ENCODE measurements at regions not wholly inside any gene's neighbourhood (a gene's known extent, or its start where the extent isn't known, plus 50 kb on each side); places are given as distances from the start of the nearest gene placed in this dataset.

- Histone ChIP-seq H3K4me3 (no peak overlapping the region), H3K27ac (no peak overlapping the region), H3K9ac (ENCODE audit: insufficient read length) (no peak overlapping the region), H3K9me3 (ENCODE audit: low read depth, low read length) (no peaks in the 10 kb centered on the region), H3K36me3 (ENCODE audit: insufficient read depth, low read length) (no peaks in the 10 kb centered on the region)
- no peak for TF ChIP-seq FOXP2 (optimal IDR thresholded peaks at IDR 0.05; ENCODE audit: control extremely low read depth, extremely low read length, insufficient read depth)
- DNase-seq (ENCODE audit: low read depth, low spot score) = no peak
These were observed 120.4 kb upstream of the CLDN10 start for GRCh38 chr13:95432141-95432540.

GRCh38 chr13:95433537-95433936, 119.0 kb upstream of the CLDN10 start:
- Histone ChIP-seq H3K4me3 (no peak overlapping the region), H3K9ac (ENCODE audit: insufficient read length) (no peak overlapping the region), H3K9me3 (ENCODE audit: low read depth, low read length) (no peaks in the 10 kb centered on the region), H3K36me3 (ENCODE audit: insufficient read depth, low read length) (no peaks in the 10 kb centered on the region), H3K27ac (no peak overlapping the region)
- no peak for TF ChIP-seq POLR2AphosphoS5 (IDR thresholded peaks at IDR 0.05; ENCODE audit: borderline replicate concordance, low read depth, low read length)
- no peak for DNase-seq (ENCODE audit: low read depth, low spot score)

DNA sequence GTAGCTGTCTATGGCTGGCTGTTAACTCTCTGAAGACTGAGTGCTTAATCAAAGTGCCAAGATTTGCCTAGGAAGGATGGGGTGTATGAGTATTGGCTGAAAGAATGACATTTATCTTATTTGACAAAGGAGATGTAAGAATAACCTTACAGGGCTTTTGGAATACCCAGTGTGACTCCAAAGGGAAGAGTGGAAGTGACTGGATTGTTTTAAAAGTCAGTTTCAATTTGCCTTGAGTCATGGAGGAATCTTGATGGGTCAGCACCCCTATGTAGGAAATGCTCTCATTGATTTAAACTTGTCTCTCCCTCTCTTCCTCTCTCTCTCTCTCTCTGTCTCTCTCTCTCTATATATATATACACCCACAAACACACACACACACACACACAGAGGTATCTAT, 118.4 kb upstream of the CLDN10 start:
- TF ChIP-seq POLR2AphosphoS5 (IDR thresholded peaks at IDR 0.05; ENCODE audit: borderline replicate concordance, low read depth, low read length) (no peak), FOXP2 (optimal IDR thresholded peaks at IDR 0.05; ENCODE audit: control extremely low read depth, extremely low read length, insufficient read depth) (no peak)
- H3K9me3 ChIP-seq (ENCODE audit: low read depth, low read length) = no peaks in the 10 kb centered on the region
- no peak for DNase-seq (ENCODE audit: low read depth, low spot score)
- H3K9ac ChIP-seq (ENCODE audit: insufficient read length) = no peak overlapping the region
- no peak overlapping the region for H3K27ac ChIP-seq
- H3K4me3 ChIP-seq = no peak overlapping the region
- H3K36me3 ChIP-seq (ENCODE audit: insufficient read depth, low read length) = no peaks in the 10 kb centered on the region

- Histone ChIP-seq H3K4me3 (no peak overlapping the region), H3K36me3 (ENCODE audit: insufficient read depth, low read length) (no peaks in the 10 kb centered on the region), H3K9ac (ENCODE audit: insufficient read length) (no peak overlapping the region), H3K9me3 (ENCODE audit: low read depth, low read length) (no peaks in the 10 kb centered on the region), H3K27ac (no peak overlapping the region)
- DNase-seq (ENCODE audit: low read depth, low spot score) = no peak
- TF ChIP-seq FOXP2 (optimal IDR thresholded peaks at IDR 0.05; ENCODE audit: control extremely low read depth, extremely low read length, insufficient read depth) (no peak), POLR2AphosphoS5 (IDR thresholded peaks at IDR 0.05; ENCODE audit: borderline replicate concordance, low read depth, low read length) (no peak), EZH2 (IDR thresholded peaks at IDR 0.05) (no peak)
These were observed 115.0 kb upstream of the CLDN10 start for GRCh38 chr13:95437561-95437960.

DNA sequence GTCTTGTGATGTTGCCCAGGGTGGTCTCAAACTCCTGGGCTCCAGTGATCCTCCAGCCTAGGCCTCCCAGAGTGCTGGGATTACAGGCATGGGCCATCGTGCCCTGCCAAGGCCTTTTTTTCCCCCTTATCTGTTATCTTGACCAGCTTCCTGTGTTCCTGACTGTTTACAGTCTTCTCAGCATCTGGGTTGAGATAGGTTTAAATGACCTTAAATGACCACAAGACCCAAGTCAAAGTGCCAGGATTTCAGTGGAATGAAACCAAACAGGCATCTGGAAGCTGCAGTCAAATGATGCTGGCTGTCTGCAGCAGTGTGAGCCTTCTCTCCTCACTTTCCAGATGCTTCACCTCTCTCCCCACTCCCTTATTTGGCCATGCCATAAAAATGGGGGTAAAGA, 114.2 kb upstream of the CLDN10 start:
- H3K36me3 ChIP-seq (ENCODE audit: insufficient read depth, low read length) = no peaks in the 10 kb centered on the region
- TF ChIP-seq POLR2AphosphoS5 (IDR thresholded peaks at IDR 0.05; ENCODE audit: borderline replicate concordance, low read depth, low read length) (no peak), FOXP2 (optimal IDR thresholded peaks at IDR 0.05; ENCODE audit: control extremely low read depth, extremely low read length, insufficient read depth) (no peak), EZH2 (IDR thresholded peaks at IDR 0.05) (no peak)
- no peak overlapping the region for H3K4me3 ChIP-seq
- DNase-seq (ENCODE audit: low read depth, low spot score) = no peak
- H3K27ac ChIP-seq = no peak overlapping the region
- no peak overlapping the region for H3K9ac ChIP-seq (ENCODE audit: insufficient read length)
- H3K9me3 ChIP-seq (ENCODE audit: low read depth, low read length) = no peaks in the 10 kb centered on the region

GRCh38 chr13:95440441-95441088, 112.0 kb upstream of the CLDN10 start:
- no peaks in the 10 kb centered on the region for H3K36me3 ChIP-seq (ENCODE audit: insufficient read depth, low read length)
- no peak overlapping the region for H3K9ac ChIP-seq (ENCODE audit: insufficient read length)
- TF ChIP-seq POLR2AphosphoS5 (IDR thresholded peaks at IDR 0.05; ENCODE audit: borderline replicate concordance, low read depth, low read length) (no peak), FOXP2 (optimal IDR thresholded peaks at IDR 0.05; ENCODE audit: control extremely low read depth, extremely low read length, insufficient read depth) (no peak), EZH2 (IDR thresholded peaks at IDR 0.05) (no peak)
- H3K27ac ChIP-seq = no peak overlapping the region
- no peaks in the 10 kb centered on the region for H3K9me3 ChIP-seq (ENCODE audit: low read depth, low read length)
- no peak overlapping the region for H3K4me3 ChIP-seq
- DNase-seq (ENCODE audit: low read depth, low spot score) = no peak

GRCh38 chr13:95441326-95441725, 111.2 kb upstream of the CLDN10 start:
- DNase-seq (ENCODE audit: low read depth, low spot score) = no peak
- H3K27ac ChIP-seq = no peak overlapping the region
- no peaks in the 10 kb centered on the region for H3K9me3 ChIP-seq (ENCODE audit: low read depth, low read length)
- H3K4me3 ChIP-seq = no peak overlapping the region
- no peaks in the 10 kb centered on the region for H3K36me3 ChIP-seq (ENCODE audit: insufficient read depth, low read length)
- TF ChIP-seq EZH2 (IDR thresholded peaks at IDR 0.05) = no peak
- TF ChIP-seq FOXP2 (optimal IDR thresholded peaks at IDR 0.05; ENCODE audit: control extremely low read depth, extremely low read length, insufficient read depth) = no peak
- no peak for TF ChIP-seq POLR2AphosphoS5 (IDR thresholded peaks at IDR 0.05; ENCODE audit: borderline replicate concordance, low read depth, low read length)
- no peak overlapping the region for H3K9ac ChIP-seq (ENCODE audit: insufficient read length)

- no peaks in the 10 kb centered on the region for H3K36me3 ChIP-seq (ENCODE audit: insufficient read depth, low read length)
- H3K9me3 ChIP-seq (ENCODE audit: low read depth, low read length) = no peaks in the 10 kb centered on the region
- H3K27ac ChIP-seq = no peak overlapping the region
- TF ChIP-seq POLR2AphosphoS5 (IDR thresholded peaks at IDR 0.05; ENCODE audit: borderline replicate concordance, low read depth, low read length) (no peak), EZH2 (IDR thresholded peaks at IDR 0.05) (no peak), FOXP2 (optimal IDR thresholded peaks at IDR 0.05; ENCODE audit: control extremely low read depth, extremely low read length, insufficient read depth) (no peak)
- H3K9ac ChIP-seq (ENCODE audit: insufficient read length) = no peak overlapping the region
- no peak overlapping the region for H3K4me3 ChIP-seq
- no peak for DNase-seq (ENCODE audit: low read depth, low spot score)
These were observed 108.4 kb upstream of the CLDN10 start for GRCh38 chr13:95444006-95444730.

- H3K9ac ChIP-seq (ENCODE audit: insufficient read length) = no peak overlapping the region
- TF ChIP-seq EZH2 (IDR thresholded peaks at IDR 0.05) = no peak
- TF ChIP-seq POLR2AphosphoS5 (IDR thresholded peaks at IDR 0.05; ENCODE audit: borderline replicate concordance, low read depth, low read length) = no peak
- no peak for TF ChIP-seq FOXP2 (optimal IDR thresholded peaks at IDR 0.05; ENCODE audit: control extremely low read depth, extremely low read length, insufficient read depth)
- H3K4me3 ChIP-seq = no peak overlapping the region
- H3K36me3 ChIP-seq (ENCODE audit: insufficient read depth, low read length) = no peaks in the 10 kb centered on the region
- no peak overlapping the region for H3K27ac ChIP-seq
- no peaks in the 10 kb centered on the region for H3K9me3 ChIP-seq (ENCODE audit: low read depth, low read length)
- DNase-seq (ENCODE audit: low read depth, low spot score) = no peak
These were observed 107.4 kb upstream of the CLDN10 start for GRCh38 chr13:95445131-95445530.

Data from SK-N-MC (cell line).